HG03565 (cell line): ENCODE measurements at regions not wholly inside any gene's neighbourhood (a gene's known extent, or its start where the extent isn't known, plus 50 kb on each side); places are given as distances from the start of the nearest gene placed in this dataset.
"Not testable (repeated sequence)": the region's sequence is repeated elsewhere in the genome, so short reads cannot be mapped to it uniquely, and the experiment has no call there.

ENCODE experiments used
- ATAC-seq: cut with Tn5 transposase; IDR thresholded peaks from one replicate; pipeline ENCODE4 v1.9.1; 2021; ENCODE audit warnings: mild to moderate bottlenecking, moderate library complexity; ENCODE audit not compliant: unreplicated experiment

DNA sequence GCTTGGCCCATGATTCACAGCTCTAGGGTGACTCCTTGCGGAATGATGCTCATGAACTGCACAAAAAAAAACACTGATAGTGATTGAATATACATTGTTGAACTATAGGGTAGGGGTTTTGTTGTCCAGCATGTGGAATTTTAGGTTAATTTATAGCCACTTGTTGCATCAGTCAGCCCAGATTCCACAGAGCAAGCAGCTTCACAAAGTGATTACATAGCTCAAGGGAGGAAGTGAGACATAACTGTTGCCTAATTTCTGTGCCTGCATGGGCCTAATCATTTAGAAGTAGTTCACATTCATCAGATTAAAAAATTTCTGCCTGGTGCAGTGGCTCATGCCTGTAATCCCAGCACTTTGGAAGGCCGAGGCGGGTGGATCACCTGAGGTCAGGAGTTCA lies 142.2 kb upstream of the ZNF722 start:
- not testable (repeated sequence) for ATAC-seq

DNA sequence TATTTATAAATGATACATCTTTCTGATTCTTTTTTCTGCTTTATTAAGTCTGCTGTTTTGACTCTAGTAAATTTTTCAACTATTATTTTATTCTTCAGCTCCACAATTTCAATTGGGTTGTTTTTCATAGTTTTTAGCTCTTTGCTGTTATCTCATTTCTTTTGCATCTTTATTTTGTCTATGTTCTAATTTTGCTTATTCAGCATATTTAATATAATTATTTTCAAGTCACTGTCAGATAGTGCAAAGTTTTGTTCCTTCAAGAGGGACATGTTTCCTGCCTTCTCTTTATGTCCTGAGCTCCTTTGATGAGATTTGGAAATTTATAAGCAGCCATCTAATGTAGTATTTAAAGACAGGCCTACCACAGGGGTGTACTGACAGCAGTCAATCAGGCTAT lies 131.5 kb upstream of the ZNF722 start:
- no peak for ATAC-seq

DNA sequence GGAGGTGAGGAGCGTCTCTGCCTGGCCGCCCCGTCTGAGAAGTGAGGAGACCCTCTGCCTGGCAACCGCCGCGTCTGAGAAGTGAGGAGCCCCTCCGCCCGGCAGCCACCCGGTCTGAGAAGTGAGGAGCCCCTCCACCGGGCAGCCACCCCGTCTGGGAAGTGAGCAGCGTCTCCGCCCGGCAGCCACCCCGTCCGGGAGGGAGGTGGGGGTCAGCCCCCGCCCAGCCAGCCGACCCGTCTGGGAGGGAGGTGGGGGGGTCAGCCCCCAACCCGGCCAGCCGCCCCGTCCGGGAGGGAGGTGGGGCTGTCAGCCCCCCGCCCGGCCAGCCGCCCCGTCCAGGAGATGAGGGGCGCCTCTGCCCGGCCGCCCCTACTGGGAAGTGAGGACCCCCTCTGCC lies 124.4 kb upstream of the ZNF722 start:
- ATAC-seq, result not testable (repeated sequence)

DNA sequence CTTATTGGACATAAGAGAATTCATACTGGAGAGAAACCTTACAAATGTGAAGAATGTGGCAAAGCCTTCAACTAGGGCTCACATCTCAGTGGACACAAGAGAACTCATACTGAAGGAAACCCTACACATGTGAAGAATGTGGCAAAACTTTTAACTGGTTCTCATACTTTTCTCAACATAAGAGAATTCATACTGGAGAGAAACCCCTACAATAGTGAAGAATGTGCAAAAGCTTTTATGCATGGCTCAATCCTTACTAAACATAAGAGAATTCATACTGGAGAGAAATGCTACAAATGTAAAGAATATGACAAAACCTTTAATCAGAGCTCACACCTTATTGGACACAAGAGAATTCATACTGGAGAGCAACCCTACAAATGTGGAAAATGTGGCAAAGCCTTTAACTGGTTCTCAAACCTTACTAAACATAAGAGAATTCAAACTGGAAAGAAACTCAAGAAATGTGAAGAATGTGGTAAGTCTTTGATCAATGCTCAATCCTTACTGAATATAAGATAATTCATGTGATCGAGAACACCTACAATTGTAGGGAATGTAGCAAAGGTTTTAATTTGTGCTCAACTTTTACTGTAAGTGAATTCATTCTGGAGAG lies 121.8 kb upstream of the ZNF722 start:
- no peak for ATAC-seq

DNA sequence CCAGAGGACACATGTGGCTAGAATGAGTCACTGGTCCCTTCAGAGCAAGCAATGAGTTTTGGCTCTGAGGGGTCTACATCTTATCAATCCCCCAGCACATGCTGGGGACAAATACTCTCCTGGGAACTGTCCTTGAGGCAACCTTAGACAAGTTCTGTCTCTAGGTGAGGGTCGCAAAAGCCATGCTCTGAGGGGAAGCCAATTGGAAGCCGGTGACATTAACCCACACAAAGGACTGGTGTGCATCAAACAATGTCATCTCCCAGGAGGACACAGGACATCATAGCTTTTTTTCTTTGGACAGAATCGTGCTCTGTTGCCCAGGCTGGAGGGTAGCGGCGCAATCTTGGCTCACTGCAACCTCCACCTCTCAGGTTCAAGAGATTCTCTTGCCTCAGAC lies 111.6 kb upstream of the ZNF722 start:
- no peak for ATAC-seq

DNA sequence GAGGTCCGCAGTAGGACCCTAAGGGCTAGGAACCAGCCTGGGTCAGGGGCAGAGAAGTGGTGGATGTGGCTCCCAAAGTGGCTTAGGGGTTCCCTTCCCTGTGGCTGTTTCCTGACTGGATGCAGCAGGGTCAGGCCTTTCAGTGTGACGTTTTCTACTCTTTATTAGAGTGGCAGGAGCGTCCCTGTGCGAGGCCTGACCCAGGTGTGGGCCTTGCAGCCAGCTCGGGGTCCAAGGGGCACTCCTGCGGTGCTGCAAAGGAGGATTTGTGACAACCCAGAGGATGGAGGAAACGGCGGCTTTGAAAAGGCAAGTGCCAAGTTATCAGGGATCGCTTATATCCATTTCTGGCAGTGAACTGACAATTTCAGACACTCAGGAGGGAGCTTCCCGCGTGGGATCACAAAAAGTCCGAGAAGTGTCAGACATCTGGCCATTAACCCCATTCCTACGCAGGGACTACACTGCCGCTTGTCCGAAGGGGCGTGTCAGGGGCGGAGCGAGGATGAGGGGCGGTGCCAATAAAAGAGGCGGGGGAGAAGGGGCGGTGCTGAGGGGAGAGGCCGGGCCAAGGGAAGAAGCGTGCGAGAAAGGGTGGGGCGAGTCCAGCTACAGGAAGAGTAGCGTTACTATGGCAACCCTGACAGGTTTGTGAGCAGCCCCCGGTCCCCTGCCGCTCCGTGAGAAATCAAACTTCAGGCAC lies 98.8 kb upstream of the ZNF722 start:
- ATAC-seq, result no peak

DNA sequence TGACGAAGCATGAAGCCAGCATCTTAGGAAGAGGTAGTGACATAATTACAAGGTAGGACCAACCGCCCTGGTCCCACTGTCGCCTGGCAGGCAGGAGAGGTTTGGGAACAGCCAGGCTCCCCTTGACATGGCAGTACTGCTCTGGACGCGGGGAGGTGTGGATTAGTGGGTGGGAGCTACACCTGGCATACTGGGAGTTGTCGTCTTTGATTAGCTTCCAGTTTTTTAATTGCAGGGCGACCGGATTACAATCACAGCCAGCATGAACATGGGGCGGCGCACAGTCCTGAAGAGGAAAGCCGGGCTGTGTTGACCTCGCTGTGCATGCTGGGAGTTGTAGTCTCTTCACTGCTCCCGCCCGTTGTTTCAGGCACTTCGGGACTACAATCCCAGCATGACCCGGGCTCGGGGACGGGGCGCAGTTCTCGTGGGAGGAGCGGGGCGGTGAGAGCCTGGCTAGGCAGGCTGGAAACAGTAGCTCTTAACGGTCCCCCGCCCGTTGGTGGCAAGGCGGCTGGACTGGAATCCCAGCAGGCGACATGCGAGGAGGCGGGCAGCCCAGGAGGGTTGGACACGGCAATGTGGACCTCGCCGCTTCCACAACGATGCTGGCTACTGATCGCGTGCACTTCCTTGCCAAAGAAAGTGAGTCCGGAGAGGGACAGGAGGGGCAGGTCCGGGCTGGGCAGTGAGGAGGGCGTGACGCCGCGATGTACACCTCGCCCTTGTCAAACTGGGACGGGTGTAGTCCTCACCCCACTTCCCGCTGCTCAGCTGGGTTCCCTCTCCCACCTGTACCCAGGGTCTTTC lies 98.0 kb upstream of the ZNF722 start:
- no peak for ATAC-seq

DNA sequence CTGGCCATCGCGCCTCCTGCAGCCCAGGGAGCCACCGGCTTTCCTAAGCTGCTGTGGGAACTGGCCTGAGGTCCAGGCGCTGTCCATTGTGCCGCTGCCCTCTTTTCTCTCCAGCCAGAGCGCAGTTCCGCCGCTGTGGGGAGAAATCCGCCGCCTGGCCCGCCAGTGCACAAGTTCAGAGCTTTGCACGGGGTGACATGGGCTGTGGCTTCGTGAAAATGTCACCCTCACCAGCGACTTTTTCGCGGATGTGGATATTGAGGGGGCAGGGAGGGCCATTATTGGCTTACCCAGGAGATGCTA lies 97.5 kb upstream of the ZNF722 start:
- not testable (repeated sequence) for ATAC-seq

DNA sequence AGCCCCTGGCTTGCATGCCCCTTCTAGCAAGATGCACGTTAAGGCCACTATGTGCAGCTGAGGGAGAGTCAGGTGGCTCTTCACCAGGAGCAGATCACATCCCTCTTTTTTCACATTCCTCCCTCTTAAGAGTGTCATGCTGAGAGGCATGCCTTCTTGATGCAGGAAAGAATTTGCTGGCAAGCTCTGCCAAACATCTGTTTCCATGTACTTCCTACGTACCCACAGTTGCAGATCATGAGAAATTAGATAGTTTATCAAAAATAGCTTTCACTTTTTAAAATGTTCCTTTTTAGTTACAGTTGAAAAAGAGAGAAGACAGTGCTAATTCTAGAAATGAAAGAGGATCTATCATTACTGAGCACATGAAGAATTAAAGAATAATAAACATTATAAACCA lies 79.7 kb upstream of the ZNF722 start:
- ATAC-seq, result no peak

DNA sequence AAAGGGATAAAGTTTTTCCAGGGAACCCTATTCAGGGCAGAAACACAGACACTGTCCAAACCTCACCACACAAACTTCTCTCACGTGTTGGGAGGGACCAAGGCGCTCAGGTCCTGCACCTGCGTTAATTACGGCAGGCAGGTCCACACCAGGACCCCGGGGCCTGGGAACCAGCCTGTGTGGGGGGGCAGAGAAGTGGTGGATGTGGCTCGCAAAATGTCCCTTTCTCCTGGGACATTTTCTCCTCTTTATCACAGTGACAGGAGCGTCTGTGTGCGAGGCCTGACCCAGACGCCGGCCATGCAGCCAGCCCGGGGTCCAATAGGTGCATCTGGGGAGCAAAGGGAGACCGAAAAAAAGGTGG lies 73.4 kb upstream of the ZNF722 start:
- no peak for ATAC-seq

DNA sequence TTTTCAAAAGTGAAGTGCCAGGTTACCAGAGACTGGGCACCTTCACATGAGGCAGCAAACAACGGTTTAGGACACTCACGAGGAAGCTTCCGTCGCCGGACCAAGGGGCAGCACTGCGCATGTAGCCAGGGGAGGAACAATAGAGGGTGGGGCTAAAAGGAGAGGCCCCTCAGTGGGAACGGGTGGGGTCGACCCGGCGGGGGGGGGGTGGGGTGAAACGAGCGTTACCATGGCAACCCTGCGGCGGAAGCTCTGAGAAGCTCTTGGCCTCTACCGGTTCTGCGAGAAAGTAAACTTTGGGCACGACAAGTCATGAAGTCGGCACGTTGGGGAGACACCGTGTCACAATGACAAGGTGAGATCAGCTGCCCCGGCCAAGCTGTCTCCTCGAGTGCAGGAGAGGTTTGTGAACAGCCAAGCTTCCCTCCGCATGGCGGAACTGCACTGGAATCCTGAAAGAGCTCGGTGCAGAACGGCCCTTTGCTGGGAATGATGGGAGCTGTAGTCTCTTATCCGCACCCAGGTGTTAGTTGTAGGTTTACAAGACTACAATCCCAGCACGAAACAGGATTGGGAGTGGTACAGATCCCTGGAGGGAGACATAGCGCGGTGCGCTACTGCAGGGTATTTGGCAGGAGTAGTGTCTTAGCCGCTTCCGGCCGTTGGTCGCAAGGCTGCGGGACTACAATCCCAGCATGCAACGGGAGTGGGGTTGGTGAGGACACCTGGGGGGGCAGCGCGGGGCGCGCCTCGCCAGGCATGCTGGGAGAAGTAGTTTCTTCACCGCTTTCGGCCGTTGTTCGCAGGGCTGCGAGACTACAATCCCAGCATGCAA lies 72.8 kb upstream of the ZNF722 start:
- ATAC-seq, result peak; percentile 82

DNA sequence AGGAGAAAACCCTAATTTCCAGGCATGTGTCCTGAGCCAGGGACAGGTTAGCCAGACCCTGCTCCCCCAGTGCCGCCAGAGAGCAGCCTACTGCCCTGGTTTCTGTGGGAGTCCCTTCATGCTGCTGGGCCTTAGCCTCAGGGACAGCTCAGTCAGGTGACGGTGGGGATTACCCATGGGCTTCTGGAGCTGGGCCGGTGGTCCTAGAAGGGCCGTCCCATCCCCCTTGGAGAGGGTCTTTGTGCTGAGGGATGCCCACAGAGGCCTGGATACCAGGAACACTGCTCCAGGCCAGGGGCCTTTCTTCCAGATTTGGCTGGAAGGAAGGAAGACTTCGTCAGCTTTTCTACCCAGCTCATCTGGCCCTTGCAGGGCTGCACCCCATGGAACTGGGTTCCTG lies 71.4 kb upstream of the ZNF722 start:
- no peak for ATAC-seq

DNA sequence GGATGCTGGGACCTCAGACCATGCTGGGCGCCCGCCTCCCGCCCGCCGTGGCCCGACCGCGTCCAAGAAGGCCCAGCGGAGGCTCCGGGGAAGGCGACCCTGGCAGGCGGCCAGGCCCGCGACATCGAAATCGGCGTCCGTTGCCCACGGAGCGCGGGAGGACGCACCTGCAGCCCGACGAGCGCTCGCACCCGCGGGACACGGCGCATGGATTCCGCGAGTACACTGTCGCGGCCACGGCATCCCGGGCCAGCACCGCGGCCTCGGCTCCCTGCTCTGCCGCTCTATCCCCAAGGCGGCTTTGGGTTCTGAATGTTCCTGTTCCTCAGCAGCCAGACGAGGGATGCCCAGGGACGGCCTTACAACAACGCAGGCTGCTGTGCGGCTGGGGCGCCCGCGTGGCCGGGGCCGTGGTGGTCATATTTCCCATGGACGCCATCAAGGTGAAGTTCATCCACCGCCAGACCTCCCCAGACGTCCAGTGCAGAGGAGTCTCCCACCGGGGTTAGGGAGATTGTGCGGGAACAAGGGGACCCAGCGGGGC lies 67.5 kb upstream of the ZNF722 start:
- no peak for ATAC-seq

DNA sequence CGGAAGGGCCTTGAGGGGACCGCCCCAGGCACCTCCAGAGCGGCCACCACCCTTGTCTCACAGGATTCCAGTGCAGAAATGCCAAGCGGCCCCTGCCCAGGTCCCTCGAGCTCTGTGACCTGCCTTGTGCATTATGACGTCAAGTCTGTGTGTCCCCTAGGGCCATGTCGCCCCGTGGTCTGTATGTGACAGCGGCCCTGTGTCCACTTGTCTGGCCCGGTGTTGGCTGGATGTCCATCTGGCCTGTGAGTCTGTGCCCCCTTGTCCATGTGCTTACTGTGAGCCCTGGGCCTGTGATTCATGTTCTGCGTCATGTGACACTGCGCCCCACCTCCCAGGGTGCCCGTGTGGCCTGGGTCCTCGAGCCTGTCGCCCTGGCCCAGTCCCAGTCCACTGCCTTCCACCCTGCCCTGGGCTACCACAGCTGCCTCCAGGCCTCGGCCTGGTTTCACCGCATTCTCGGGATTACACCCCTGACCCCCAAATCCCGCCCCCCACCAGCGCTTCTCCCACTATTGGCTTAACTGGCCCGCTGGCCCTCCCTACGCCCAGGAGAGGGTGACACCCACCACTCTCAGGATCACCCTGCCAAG lies 66.6 kb upstream of the ZNF722 start:
- ATAC-seq, result no peak
